ENCODE measurements at regions not wholly inside any gene's neighbourhood (a gene's known extent, or its start where the extent isn't known, plus 50 kb on each side); places are given as distances from the start of the nearest gene placed in this dataset.
"Not testable (repeated sequence)": the region's sequence is repeated elsewhere in the genome, so short reads cannot be mapped to it uniquely, and the experiment has no call there.

- Histone ChIP-seq H3K36me3 (ENCODE audit: control insufficient read depth in 2 of 2, insufficient read depth in 2 of 2, low read length in 2 of 2) (no peaks in the 10 kb centered on the region), H3K4me1 (ENCODE audit: control insufficient read depth in 2 of 2, insufficient read depth in 2 of 2, low read length in 2 of 2) (no peaks in the 10 kb centered on the region), H3K27me3 (ENCODE audit: control insufficient read depth in 2 of 2, insufficient read depth in 2 of 2, low read length in 2 of 2) (no peaks in the 10 kb centered on the region), H3K27ac (ENCODE audit: low read depth in 2 of 2, low read length in 2 of 2) (no peak overlapping the region), H3K9me3 (ENCODE audit: control insufficient read depth in 2 of 2, low read length in 2 of 2) (no peaks in the 10 kb centered on the region), H3K4me3 (ENCODE audit: low read length in 2 of 2) (no peak overlapping the region), H3K9ac (ENCODE audit: low read depth in 1 of 2, low read length in 2 of 2) (no peak overlapping the region)
Observed at GRCh38 chr3:159030886-159031679, 229.2 kb downstream of the MFSD1 start.

- Histone ChIP-seq H3K9me3 (ENCODE audit: control insufficient read depth in 2 of 2, low read length in 2 of 2) (no peaks in the 10 kb centered on the region), H3K9ac (ENCODE audit: low read depth in 1 of 2, low read length in 2 of 2) (no peak overlapping the region), H3K4me3 (ENCODE audit: low read length in 2 of 2) (no peak overlapping the region), H3K4me1 (ENCODE audit: control insufficient read depth in 2 of 2, insufficient read depth in 2 of 2, low read length in 2 of 2) (no peaks in the 10 kb centered on the region), H3K36me3 (ENCODE audit: control insufficient read depth in 2 of 2, insufficient read depth in 2 of 2, low read length in 2 of 2) (no peaks in the 10 kb centered on the region), H3K27me3 (ENCODE audit: control insufficient read depth in 2 of 2, insufficient read depth in 2 of 2, low read length in 2 of 2) (no peaks in the 10 kb centered on the region), H3K27ac (ENCODE audit: low read depth in 2 of 2, low read length in 2 of 2) (no peak overlapping the region)
Observed at GRCh38 chr3:159032311-159032710, 230.5 kb downstream of the MFSD1 start.

GRCh38 chr3:159038405-159038804, 236.6 kb downstream of the MFSD1 start:
- Histone ChIP-seq H3K36me3 (ENCODE audit: control insufficient read depth in 2 of 2, insufficient read depth in 2 of 2, low read length in 2 of 2) (no peaks in the 10 kb centered on the region), H3K27me3 (ENCODE audit: control insufficient read depth in 2 of 2, insufficient read depth in 2 of 2, low read length in 2 of 2) (no peaks in the 10 kb centered on the region), H3K4me1 (ENCODE audit: control insufficient read depth in 2 of 2, insufficient read depth in 2 of 2, low read length in 2 of 2) (no peaks in the 10 kb centered on the region), H3K9me3 (ENCODE audit: control insufficient read depth in 2 of 2, low read length in 2 of 2) (no peaks in the 10 kb centered on the region), H3K4me3 (ENCODE audit: low read length in 2 of 2) (no peak overlapping the region), H3K9ac (ENCODE audit: low read depth in 1 of 2, low read length in 2 of 2) (no peak overlapping the region), H3K27ac (ENCODE audit: low read depth in 2 of 2, low read length in 2 of 2) (no peak overlapping the region)

- Histone ChIP-seq H3K27ac (ENCODE audit: low read depth in 2 of 2, low read length in 2 of 2) (no peak overlapping the region), H3K4me3 (ENCODE audit: low read length in 2 of 2) (no peak overlapping the region), H3K36me3 (ENCODE audit: control insufficient read depth in 2 of 2, insufficient read depth in 2 of 2, low read length in 2 of 2) (no peaks in the 10 kb centered on the region), H3K9me3 (ENCODE audit: control insufficient read depth in 2 of 2, low read length in 2 of 2) (no peaks in the 10 kb centered on the region), H3K27me3 (ENCODE audit: control insufficient read depth in 2 of 2, insufficient read depth in 2 of 2, low read length in 2 of 2) (no peaks in the 10 kb centered on the region), H3K9ac (ENCODE audit: low read depth in 1 of 2, low read length in 2 of 2) (no peak overlapping the region), H3K4me1 (ENCODE audit: control insufficient read depth in 2 of 2, insufficient read depth in 2 of 2, low read length in 2 of 2) (no peaks in the 10 kb centered on the region)
Observed at GRCh38 chr3:159039286-159039685, 237.4 kb downstream of the MFSD1 start.

- peaks cover 0 to 2% of the 10 kb centered on the region in 2 donors for H3K27me3 ChIP-seq (ENCODE audit: control insufficient read depth in 2 of 2, insufficient read depth in 2 of 2, low read length in 2 of 2)
- H3K4me3 ChIP-seq (ENCODE audit: low read length in 2 of 2) = no peak overlapping the region
- H3K9me3 ChIP-seq (ENCODE audit: control insufficient read depth in 2 of 2, low read length in 2 of 2) = no peaks in the 10 kb centered on the region
- H3K9ac ChIP-seq (ENCODE audit: low read depth in 1 of 2, low read length in 2 of 2) = no peak overlapping the region
- H3K4me1 ChIP-seq (ENCODE audit: control insufficient read depth in 2 of 2, insufficient read depth in 2 of 2, low read length in 2 of 2) = no peaks in the 10 kb centered on the region
- no peak overlapping the region for H3K27ac ChIP-seq (ENCODE audit: low read depth in 2 of 2, low read length in 2 of 2)
- no peaks in the 10 kb centered on the region for H3K36me3 ChIP-seq (ENCODE audit: control insufficient read depth in 2 of 2, insufficient read depth in 2 of 2, low read length in 2 of 2)
Observed at GRCh38 chr3:159045279-159045885, 243.5 kb downstream of the MFSD1 start.

GRCh38 chr3:159047361-159047760, 245.5 kb downstream of the MFSD1 start:
- Histone ChIP-seq H3K27ac (ENCODE audit: low read depth in 2 of 2, low read length in 2 of 2) (no peak overlapping the region), H3K9me3 (ENCODE audit: control insufficient read depth in 2 of 2, low read length in 2 of 2) (no peaks in the 10 kb centered on the region), H3K27me3 (ENCODE audit: control insufficient read depth in 2 of 2, insufficient read depth in 2 of 2, low read length in 2 of 2) (peaks cover 0 to 2% of the 10 kb centered on the region in 2 donors), H3K4me3 (ENCODE audit: low read length in 2 of 2) (no peak overlapping the region), H3K9ac (ENCODE audit: low read depth in 1 of 2, low read length in 2 of 2) (no peak overlapping the region), H3K4me1 (ENCODE audit: control insufficient read depth in 2 of 2, insufficient read depth in 2 of 2, low read length in 2 of 2) (no peaks in the 10 kb centered on the region), H3K36me3 (ENCODE audit: control insufficient read depth in 2 of 2, insufficient read depth in 2 of 2, low read length in 2 of 2) (no peaks in the 10 kb centered on the region)

GRCh38 chr3:159052494-159052893, 250.6 kb downstream of the MFSD1 start:
- not testable (repeated sequence) for H3K27me3 ChIP-seq (ENCODE audit: control insufficient read depth in 2 of 2, insufficient read depth in 2 of 2, low read length in 2 of 2); H3K4me3 ChIP-seq (ENCODE audit: low read length in 2 of 2); H3K9ac ChIP-seq (ENCODE audit: low read depth in 1 of 2, low read length in 2 of 2); H3K27ac ChIP-seq (ENCODE audit: low read depth in 2 of 2, low read length in 2 of 2); H3K4me1 ChIP-seq (ENCODE audit: control insufficient read depth in 2 of 2, insufficient read depth in 2 of 2, low read length in 2 of 2); H3K9me3 ChIP-seq (ENCODE audit: control insufficient read depth in 2 of 2, low read length in 2 of 2); H3K36me3 ChIP-seq (ENCODE audit: control insufficient read depth in 2 of 2, insufficient read depth in 2 of 2, low read length in 2 of 2)

- Histone ChIP-seq H3K36me3 (ENCODE audit: control insufficient read depth in 2 of 2, insufficient read depth in 2 of 2, low read length in 2 of 2) (no peaks in the 10 kb centered on the region), H3K9me3 (ENCODE audit: control insufficient read depth in 2 of 2, low read length in 2 of 2) (no peaks in the 10 kb centered on the region), H3K27ac (ENCODE audit: low read depth in 2 of 2, low read length in 2 of 2) (no peak overlapping the region), H3K4me3 (ENCODE audit: low read length in 2 of 2) (no peak overlapping the region), H3K27me3 (ENCODE audit: control insufficient read depth in 2 of 2, insufficient read depth in 2 of 2, low read length in 2 of 2) (no peaks in the 10 kb centered on the region), H3K9ac (ENCODE audit: low read depth in 1 of 2, low read length in 2 of 2) (no peak overlapping the region), H3K4me1 (ENCODE audit: control insufficient read depth in 2 of 2, insufficient read depth in 2 of 2, low read length in 2 of 2) (no peaks in the 10 kb centered on the region)
Observed at GRCh38 chr3:159057621-159058020, 255.8 kb downstream of the MFSD1 start.

- Histone ChIP-seq H3K36me3 (ENCODE audit: control insufficient read depth in 2 of 2, insufficient read depth in 2 of 2, low read length in 2 of 2) (no peaks in the 10 kb centered on the region), H3K4me1 (ENCODE audit: control insufficient read depth in 2 of 2, insufficient read depth in 2 of 2, low read length in 2 of 2) (no peaks in the 10 kb centered on the region), H3K27ac (ENCODE audit: low read depth in 2 of 2, low read length in 2 of 2) (no peak overlapping the region), H3K4me3 (ENCODE audit: low read length in 2 of 2) (no peak overlapping the region), H3K9me3 (ENCODE audit: control insufficient read depth in 2 of 2, low read length in 2 of 2) (no peaks in the 10 kb centered on the region), H3K9ac (ENCODE audit: low read depth in 1 of 2, low read length in 2 of 2) (no peak overlapping the region), H3K27me3 (ENCODE audit: control insufficient read depth in 2 of 2, insufficient read depth in 2 of 2, low read length in 2 of 2) (no peaks in the 10 kb centered on the region)
Observed at GRCh38 chr3:159058859-159059258, 257.0 kb downstream of the MFSD1 start.

- Histone ChIP-seq H3K36me3 (ENCODE audit: control insufficient read depth in 2 of 2, insufficient read depth in 2 of 2, low read length in 2 of 2) (no peaks in the 10 kb centered on the region), H3K27me3 (ENCODE audit: control insufficient read depth in 2 of 2, insufficient read depth in 2 of 2, low read length in 2 of 2) (no peaks in the 10 kb centered on the region), H3K27ac (ENCODE audit: low read depth in 2 of 2, low read length in 2 of 2) (no peak overlapping the region), H3K9ac (ENCODE audit: low read depth in 1 of 2, low read length in 2 of 2) (no peak overlapping the region), H3K4me1 (ENCODE audit: control insufficient read depth in 2 of 2, insufficient read depth in 2 of 2, low read length in 2 of 2) (no peaks in the 10 kb centered on the region), H3K9me3 (ENCODE audit: control insufficient read depth in 2 of 2, low read length in 2 of 2) (no peaks in the 10 kb centered on the region), H3K4me3 (ENCODE audit: low read length in 2 of 2) (no peak overlapping the region)
Observed at GRCh38 chr3:159059395-159059794, 257.5 kb downstream of the MFSD1 start.

All from mucosa of rectum (tissue), 2 donors.